Activated CD8-positive, alpha-beta memory T cell treated with anti-CD3 and anti-CD28 coated beads for 36 hours (primary cell): ENCODE measurements at regions not wholly inside any gene's neighbourhood (a gene's known extent, or its start where the extent isn't known, plus 50 kb on each side); places are given as distances from the start of the nearest gene placed in this dataset.

Source experiments
- CTCF ChIA-PET: fragments of 350-600 bp; sonication (Branson Sonifier 250); formaldehyde crosslinking; loops from one replicate; lab custom pipeline; 2021; ENCODE audit warnings: antibody characterized with exemption; lab: Charles Lee
- POLR2A ChIA-PET: fragments of 350-600 bp; sonication (Branson Sonifier 250); formaldehyde crosslinking; loops from one replicate; lab custom pipeline; 2021; ENCODE audit warnings: antibody characterized with exemption; lab: Charles Lee

GRCh38 chr1:29657816-29658215 lies 421.5 kb downstream of the PTPRU start:
- POLR2A ChIA-PET: no interaction called here
- CTCF ChIA-PET: interaction anchor here (0.6 kb wide), 1 partner anchor 517 kb away, joined by 3 read pairs; no protein-coding TSS in a partner anchor

- ChIA-PET CTCF (no interaction called here), POLR2A (no interaction called here)
These were observed 419.9 kb downstream of the PTPRU start for GRCh38 chr1:29655945-29656850.

- ChIA-PET POLR2A (no interaction called here), CTCF (no interaction called here)
These were observed 418.8 kb downstream of the PTPRU start for GRCh38 chr1:29655145-29655544.

DNA sequence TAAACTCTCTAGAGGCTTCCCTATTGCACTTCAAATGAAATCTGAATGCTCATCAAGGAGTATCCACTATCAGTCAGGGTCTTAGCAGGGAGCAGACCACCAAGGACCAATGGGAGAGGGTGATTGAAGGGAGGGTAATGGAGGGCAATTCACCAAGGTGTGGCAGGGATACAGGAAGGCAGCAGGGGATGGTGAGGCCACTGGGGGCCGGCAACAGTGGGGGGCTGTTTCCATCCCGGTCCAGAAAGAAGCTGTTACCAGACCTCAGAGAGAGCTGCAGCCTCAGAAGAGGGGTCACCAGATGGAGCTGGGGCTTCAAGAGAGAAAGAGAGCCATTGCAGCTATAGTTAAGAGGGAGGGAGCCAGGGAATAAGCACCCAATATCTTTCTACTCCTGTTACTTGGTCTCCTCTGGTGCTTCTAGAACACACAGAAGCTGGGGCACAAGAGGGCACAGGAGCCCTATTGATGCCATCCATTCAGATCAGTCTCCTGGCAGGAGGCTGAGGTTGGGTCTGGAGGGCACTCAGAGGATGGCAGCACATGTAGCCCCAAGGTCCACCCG lies 417.6 kb downstream of the PTPRU start:
- ChIA-PET POLR2A (no interaction called here), CTCF (no interaction called here)

DNA sequence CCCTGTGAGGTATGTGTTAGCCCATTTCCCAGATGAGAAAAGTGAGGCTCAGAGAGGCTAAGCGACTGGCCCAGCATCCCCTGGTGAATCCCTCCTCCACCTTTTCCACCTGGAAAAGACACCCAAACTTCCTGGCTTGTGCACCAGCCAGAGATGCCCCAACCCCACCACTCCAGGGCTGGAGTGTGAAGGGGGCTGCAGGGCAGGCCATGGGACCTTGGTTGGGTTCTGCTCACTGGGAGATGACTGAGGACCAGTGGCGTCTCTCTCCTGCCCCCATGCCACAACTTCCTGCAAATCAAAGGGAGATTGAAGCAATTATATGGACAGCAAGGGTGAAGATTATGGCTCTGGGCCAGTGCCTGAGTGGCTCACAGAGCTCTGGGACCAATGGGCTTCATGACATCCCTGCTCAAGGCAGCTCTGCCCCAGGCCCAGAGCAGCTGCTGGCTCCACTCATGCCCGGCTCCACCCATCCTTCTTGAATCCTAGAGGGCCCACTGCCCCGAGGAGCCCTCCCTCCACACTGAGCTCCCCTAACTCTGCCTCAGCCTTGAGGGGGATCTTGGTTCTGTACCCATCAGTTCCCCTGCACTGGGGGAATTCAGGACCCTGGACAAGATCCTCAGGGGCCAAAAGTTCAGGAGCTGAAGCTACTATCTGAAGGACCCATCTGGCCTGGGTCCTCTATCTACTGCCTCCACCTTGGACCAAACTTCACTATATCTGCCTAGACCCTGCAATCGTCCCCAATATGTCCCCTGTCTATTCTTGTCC lies 416.9 kb downstream of the PTPRU start:
- ChIA-PET POLR2A (no interaction called here), CTCF (no interaction called here)

GRCh38 chr1:29651684-29652665 lies 415.7 kb downstream of the PTPRU start:
- ChIA-PET POLR2A (no interaction called here), CTCF (no interaction called here)

GRCh38 chr1:29651246-29651645 lies 414.9 kb downstream of the PTPRU start:
- CTCF ChIA-PET: no interaction called here

DNA sequence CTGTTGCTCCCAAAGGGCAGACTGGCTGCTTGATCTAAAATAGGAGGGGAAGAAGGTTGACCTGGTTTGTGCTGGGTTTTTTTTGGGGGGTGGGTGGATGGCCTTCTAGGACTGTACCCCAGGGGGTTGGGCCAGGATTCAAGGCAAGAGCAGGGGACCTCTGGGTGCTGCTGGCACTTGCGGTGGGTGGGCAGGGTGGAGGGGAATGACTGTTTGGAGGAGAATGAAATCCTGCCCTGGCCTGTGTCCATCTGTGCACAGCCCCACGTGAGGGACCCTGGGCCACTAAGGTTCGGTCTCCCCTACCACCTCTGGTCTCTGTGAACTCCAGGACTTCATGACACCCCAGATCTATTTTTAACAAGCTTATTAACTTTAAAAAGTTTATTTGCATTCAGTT lies 414.2 kb downstream of the PTPRU start:
- CTCF ChIA-PET: no interaction called here
- POLR2A ChIA-PET: no interaction called here

More at GRCh38 chr1:29651246-29651645, 414.9 kb downstream of the PTPRU start:
- POLR2A ChIA-PET: no interaction called here

DNA sequence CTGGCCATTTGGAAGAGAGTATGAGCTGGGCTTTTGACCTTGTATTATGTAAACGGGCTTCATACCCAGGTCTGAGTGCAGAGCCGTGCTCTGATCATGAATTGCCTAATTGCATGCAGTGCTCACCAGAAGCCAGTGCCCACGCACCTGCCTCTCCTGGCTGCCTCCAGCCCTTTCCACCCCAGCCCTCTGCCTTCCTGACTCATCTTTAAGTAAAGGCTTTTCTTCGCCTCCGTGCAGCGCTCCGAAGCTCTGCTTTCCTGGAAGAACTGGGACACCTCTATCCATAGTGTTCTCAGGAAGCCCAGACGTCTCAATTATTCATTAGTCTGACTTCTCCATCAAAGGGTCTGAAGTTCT lies 413.7 kb downstream of the PTPRU start:
- ChIA-PET POLR2A (no interaction called here), CTCF (no interaction called here)

- CTCF ChIA-PET: no interaction called here
- POLR2A ChIA-PET: no interaction called here
These were observed 413.1 kb downstream of the PTPRU start for GRCh38 chr1:29649189-29650040.

DNA sequence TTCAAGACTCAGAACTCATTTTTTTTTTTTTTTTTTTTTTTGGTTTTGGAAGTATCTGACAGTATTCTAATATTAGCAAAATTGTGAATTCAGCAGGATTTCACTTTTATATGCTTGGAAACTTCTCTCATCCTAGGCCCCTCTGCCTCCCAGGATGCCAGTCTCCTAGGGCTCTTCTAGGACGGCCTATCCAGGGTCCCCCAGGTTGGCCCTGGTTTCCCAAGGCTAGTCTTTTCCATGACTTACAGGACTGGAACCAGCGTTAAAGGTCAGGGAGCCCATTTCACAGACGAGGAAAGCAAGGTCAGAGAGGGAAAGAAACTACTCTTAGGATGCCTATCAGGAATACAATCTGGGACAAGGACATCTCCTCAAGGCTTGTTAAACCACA lies 412.5 kb downstream of the PTPRU start:
- ChIA-PET POLR2A (no interaction called here), CTCF (no interaction called here)

GRCh38 chr1:29648026-29648425 lies 411.7 kb downstream of the PTPRU start:
- CTCF ChIA-PET: no interaction called here

GRCh38 chr1:29647581-29647980 lies 411.3 kb downstream of the PTPRU start:
- POLR2A ChIA-PET: no interaction called here
- CTCF ChIA-PET: no interaction called here

More at GRCh38 chr1:29648026-29648425, 411.7 kb downstream of the PTPRU start:
- POLR2A ChIA-PET: no interaction called here

GRCh38 chr1:29646161-29646775 lies 409.9 kb downstream of the PTPRU start:
- ChIA-PET CTCF (no interaction called here), POLR2A (no interaction called here)

DNA sequence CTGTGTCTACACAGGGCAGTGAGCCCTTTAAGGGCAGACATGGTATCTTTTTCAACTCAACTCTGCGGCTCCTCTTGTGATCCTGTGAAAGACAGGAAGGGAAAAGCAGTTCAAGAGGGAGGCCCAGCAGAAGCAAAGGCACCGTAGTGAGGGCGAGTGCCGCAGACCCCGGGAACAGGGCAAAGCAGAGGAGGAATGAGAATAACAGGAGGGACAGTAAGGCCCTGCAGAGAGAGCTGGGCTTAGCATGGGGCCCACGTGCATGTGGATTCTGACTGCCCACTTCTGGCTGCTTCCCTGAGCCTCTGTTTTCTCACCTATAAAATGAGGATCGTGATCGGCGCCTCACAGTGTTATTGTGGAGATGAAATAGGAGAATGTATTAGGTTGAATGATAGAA lies 409.3 kb downstream of the PTPRU start:
- CTCF ChIA-PET: no interaction called here
- POLR2A ChIA-PET: no interaction called here

DNA sequence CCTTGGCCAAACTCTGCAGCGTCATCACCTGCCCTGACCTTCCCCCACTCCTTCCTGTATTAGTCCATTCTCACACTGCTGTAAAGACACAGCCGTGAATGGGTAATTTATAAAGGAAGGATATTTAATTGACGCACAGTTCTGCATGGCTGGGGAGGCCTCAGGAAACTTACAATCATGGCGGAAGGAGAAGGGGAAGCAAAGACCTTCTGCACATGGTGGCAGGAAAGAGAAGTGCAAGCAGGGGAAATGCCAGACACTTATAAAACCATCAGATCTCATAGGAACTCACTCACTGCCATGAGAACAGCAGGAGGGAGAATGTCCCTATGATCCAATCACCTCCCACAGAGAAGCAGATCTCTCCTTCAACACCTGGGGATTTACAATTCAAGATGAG lies 408.5 kb downstream of the PTPRU start:
- CTCF ChIA-PET: no interaction called here
- POLR2A ChIA-PET: no interaction called here

DNA sequence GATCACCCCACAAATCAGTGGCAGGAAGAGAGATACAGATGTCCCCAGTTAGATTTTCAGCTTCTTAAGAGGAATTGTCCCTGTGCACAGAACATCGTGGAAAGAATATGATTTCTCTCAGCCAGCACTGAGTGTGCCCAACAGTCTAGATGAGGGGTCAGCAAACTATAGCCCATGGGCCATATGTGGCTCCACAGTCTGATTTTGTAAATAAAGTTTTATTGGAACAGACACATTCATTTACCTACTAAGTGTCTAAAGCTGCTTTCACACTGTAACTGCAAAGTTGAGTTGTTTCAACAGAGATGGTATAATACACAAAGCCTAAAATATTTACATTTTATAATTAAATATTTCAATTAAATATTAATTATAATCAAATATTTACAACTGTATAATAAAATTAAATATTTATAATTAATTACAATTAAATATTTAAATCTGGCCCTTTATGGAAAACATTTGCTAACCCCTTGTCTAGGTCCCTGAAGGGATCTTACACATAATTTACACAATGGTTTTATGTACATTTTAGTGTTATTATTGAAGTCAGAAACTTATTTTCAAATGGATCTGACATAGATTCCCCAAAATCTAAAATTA lies 407.6 kb downstream of the PTPRU start:
- POLR2A ChIA-PET: no interaction called here
- CTCF ChIA-PET: no interaction called here

GRCh38 chr1:29643281-29643680 lies 407.0 kb downstream of the PTPRU start:
- POLR2A ChIA-PET: no interaction called here
- CTCF ChIA-PET: no interaction called here
